T-cell (primary cell): ENCODE measurements at regions not wholly inside any gene's neighbourhood (a gene's known extent, or its start where the extent isn't known, plus 50 kb on each side); places are given as distances from the start of the nearest gene placed in this dataset.

Experiments used
- ATAC-seq, 4 experiments: fragments of 200-7000 bp in 3 of 4; fragments of 150-1000 bp in 1 of 4; cut with Tn5 transposase; replicated peaks in 1 of 4; 1 replicate in 3 of 4; 2 replicates in 1 of 4; pipeline ENCODE4 v1.10.0; 2021; ENCODE audit warnings: moderate library complexity in 3 of 4, mild to moderate bottlenecking in 2 of 4, moderate number of reproducible peaks in 1 of 4
- CTCF ChIA-PET, 2 donors: fragments of 300-600 bp; sonication (Branson Sonifier 250); formaldehyde crosslinking; loops; one replicate each; lab custom pipeline; 2022; ENCODE audit warnings: antibody characterized with exemption in 2 of 2; lab: Charles Lee
- POLR2A ChIA-PET, 2 donors: fragments of 300-600 bp; sonication (Branson Sonifier 250); formaldehyde crosslinking; loops; one replicate each; lab custom pipeline; 2022; ENCODE audit warnings: antibody characterized with exemption in 2 of 2; lab: Charles Lee
- DNase-seq, 35 experiments: peaks; one replicate each; pipeline versions ENCODE4 v3.0.0 to v3.0.0-alpha.2; 2013 to 2023
- H3K27ac ChIP-seq: one replicate; pipeline ENCODE4 v1.5.1; 2013; ENCODE audit warnings: low read length
- H3K27me3 ChIP-seq, 2 experiments: replicated peaks in 1 of 2; 1 replicate in 1 of 2; 2 replicates in 1 of 2; pipeline versions ENCODE4 v1.6.1 to v1.7.0; 2013; ENCODE audit warnings: low read length in 1 of 2, mixed read lengths in 1 of 2; ENCODE audit not compliant: control insufficient read depth in 2 of 2, insufficient read depth in 2 of 2; ENCODE audit errors: extremely low read depth in 1 of 2
- H3K36me3 ChIP-seq, 2 donors: 1 replicate in 1 of 2; 2 replicates in 1 of 2; pipeline versions ENCODE4 v1.6.1 to v1.7.0; 2013; ENCODE audit warnings: low read length in 1 of 2; ENCODE audit not compliant: control insufficient read depth in 2 of 2, insufficient read depth in 1 of 2; ENCODE audit errors: extremely low read depth in 1 of 2
- H3K4me1 ChIP-seq, 2 experiments: 1 replicate in 1 of 2; 2 replicates in 1 of 2; pipeline versions ENCODE4 v1.6.1 to v1.7.0; 2013; ENCODE audit warnings: low read length in 2 of 2, mixed read lengths in 1 of 2; ENCODE audit not compliant: insufficient read depth in 2 of 2, control insufficient read depth in 1 of 2; ENCODE audit errors: extremely low read depth in 1 of 2
- H3K4me3 ChIP-seq, 2 donors: 1 replicate in 1 of 2; 2 replicates in 1 of 2; pipeline versions ENCODE4 v1.5.1 to v1.7.0; 2013; ENCODE audit warnings: mild to moderate bottlenecking in 2 of 2, low read length in 1 of 2, moderate library complexity in 1 of 2; ENCODE audit not compliant: control insufficient read depth in 1 of 2; ENCODE audit errors: extremely low read depth in 1 of 2
- H3K9me3 ChIP-seq: 2 replicates; pipeline ENCODE4 v1.7.0; 2013
- H3K27ac Mint-ChIP-seq, 2 donors: one replicate each; pipeline ENCODE4 v1.8.0; 2020 to 2021; ENCODE audit warnings: mild to moderate bottlenecking in 2 of 2, mixed read lengths in 2 of 2
- H3K27me3 Mint-ChIP-seq, 2 donors: one replicate each; pipeline ENCODE4 v1.8.0; 2021 to 2022; ENCODE audit warnings: mixed read lengths in 2 of 2
- H3K36me3 Mint-ChIP-seq: one replicate; pipeline ENCODE4 v1.8.0; 2021; ENCODE audit warnings: mixed read lengths
- H3K4me1 Mint-ChIP-seq, 3 donors: one replicate each; pipeline ENCODE4 v1.8.0; 2020 to 2022; ENCODE audit warnings: mixed read lengths in 3 of 3, mild to moderate bottlenecking in 1 of 3
- H3K4me3 Mint-ChIP-seq, 3 donors: one replicate each; pipeline ENCODE4 v1.8.0; 2020 to 2022; ENCODE audit warnings: mild to moderate bottlenecking in 3 of 3, mixed read lengths in 3 of 3, moderate library complexity in 3 of 3
- H3K9me3 Mint-ChIP-seq, 3 donors: one replicate each; pipeline ENCODE4 v1.8.0; 2020 to 2022; ENCODE audit warnings: mixed read lengths in 3 of 3
- WGBS: methylation state at CpG from one replicate; pipeline ENCODE4 v1.1.5; 2013; ENCODE audit warnings: missing lambda C conversion rate; ENCODE audit not compliant: insufficient coverage; 5-methylcytosine and 5-hydroxymethylcytosine counted together

DNA sequence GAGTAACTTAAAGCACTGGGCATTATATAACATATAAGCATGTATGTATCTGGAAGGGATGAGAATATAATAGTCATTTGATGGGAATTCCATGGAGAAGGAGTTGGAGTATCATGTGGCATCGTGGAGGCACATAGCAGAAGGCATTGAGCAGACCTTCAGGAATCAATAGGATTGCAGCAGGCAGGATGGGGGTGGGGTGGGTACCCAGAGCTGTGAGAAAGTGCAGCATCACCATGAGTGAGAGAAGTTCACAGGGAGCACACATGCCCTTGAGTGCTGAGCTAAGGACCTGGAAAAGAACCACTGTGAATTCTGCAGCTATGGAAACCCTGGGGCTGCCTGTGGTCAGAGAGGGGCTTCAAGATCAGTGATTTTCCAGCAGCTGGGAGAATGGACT lies 57.3 kb downstream of the MED10 start:
- no peaks in the 10 kb centered on the region for H3K9me3 ChIP-seq
- H3K27ac Mint-ChIP-seq, result no peak overlapping the region
- no peak overlapping the region for H3K27ac ChIP-seq
- H3K4me1 Mint-ChIP-seq, result no peaks in the 10 kb centered on the region
- H3K4me3 ChIP-seq, result no peak overlapping the region
- ATAC-seq (no peak), DNase-seq (no peak)
- no peaks in the 10 kb centered on the region for H3K36me3 ChIP-seq
- H3K9me3 Mint-ChIP-seq, result peaks cover 4 to 7% (median 6%) of the 10 kb centered on the region in 3 donors
- H3K27me3 Mint-ChIP-seq, result no peaks in the 10 kb centered on the region
- CTCF ChIA-PET, result no interaction called here
- POLR2A ChIA-PET, result no interaction called here
- H3K36me3 Mint-ChIP-seq, result no peaks in the 10 kb centered on the region
- no peak overlapping the region for H3K4me3 Mint-ChIP-seq
- H3K27me3 ChIP-seq, result peaks cover 0 to 7% of the 10 kb centered on the region in 2 experiments
- H3K4me1 ChIP-seq, result no peaks in the 10 kb centered on the region
- 47% methylated on average over 1 of the region's 1 CpG for WGBS

DNA sequence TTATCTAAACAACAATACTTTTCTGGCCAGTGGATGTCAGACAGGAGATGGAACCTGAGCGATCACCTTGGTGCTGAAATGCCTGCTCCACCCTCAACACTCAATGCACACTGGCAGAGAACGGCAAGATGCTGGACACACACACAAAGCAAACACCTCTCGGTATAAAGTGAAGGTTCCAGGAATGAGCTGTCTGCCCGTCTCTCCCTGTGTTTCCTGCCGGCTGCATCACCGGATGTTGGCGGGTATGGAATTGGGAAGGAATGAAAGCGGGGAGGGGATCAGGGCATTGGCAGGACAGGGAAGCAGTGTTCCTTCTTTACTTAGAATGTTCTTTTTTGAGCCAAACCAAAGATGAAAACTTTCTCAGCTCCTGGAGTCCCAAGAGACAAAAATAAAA lies 59.2 kb downstream of the MED10 start:
- CTCF ChIA-PET, result no interaction called here

GRCh38 chr5:6317116-6317798 lies 61.1 kb downstream of the MED10 start:
- Mint-ChIP-seq H3K9me3 (peaks cover 4 to 7% (median 6%) of the 10 kb centered on the region in 3 donors), H3K27ac (no peak overlapping the region), H3K36me3 (no peaks in the 10 kb centered on the region), H3K4me3 (no peak overlapping the region), H3K27me3 (no peaks in the 10 kb centered on the region), H3K4me1 (peaks cover 0 to 13% (median 2%) of the 10 kb centered on the region in 3 donors)
- POLR2A ChIA-PET, result no interaction called here
- H3K36me3 ChIP-seq, result no peaks in the 10 kb centered on the region
- H3K27ac ChIP-seq, result no peak overlapping the region
- CTCF ChIA-PET, result no interaction called here
- H3K4me3 ChIP-seq, result no peak overlapping the region
- no peak for ATAC-seq
- peaks cover 0 to 23% of the 10 kb centered on the region in 2 experiments for H3K27me3 ChIP-seq
- no peaks in the 10 kb centered on the region for H3K4me1 ChIP-seq
- no peaks in the 10 kb centered on the region for H3K9me3 ChIP-seq
- 58% methylated on average over 2 of the region's 4 CpGs for WGBS
- DNase-seq, result no peak

More for the DNA sequence above, 59.2 kb downstream of the MED10 start:
- ATAC-seq, result no peak
- Histone ChIP-seq H3K27me3 (peaks cover 0 to 17% of the 10 kb centered on the region in 2 experiments), H3K9me3 (no peaks in the 10 kb centered on the region), H3K27ac (no peak overlapping the region), H3K4me1 (no peaks in the 10 kb centered on the region), H3K4me3 (no peak overlapping the region), H3K36me3 (no peaks in the 10 kb centered on the region)
- Mint-ChIP-seq H3K27ac (no peak overlapping the region), H3K9me3 (peaks cover 4 to 7% (median 6%) of the 10 kb centered on the region in 3 donors), H3K4me3 (no peak overlapping the region), H3K4me1 (peaks cover 0 to 9% (median 0%) of the 10 kb centered on the region in 3 donors), H3K27me3 (no peaks in the 10 kb centered on the region), H3K36me3 (no peaks in the 10 kb centered on the region)
- 92% methylated on average over 5 of the region's 8 CpGs for WGBS
- POLR2A ChIA-PET, result no interaction called here
- DNase-seq, result no peak

- Histone ChIP-seq H3K4me3 (no peak overlapping the region), H3K27ac (no peak overlapping the region), H3K9me3 (no peaks in the 10 kb centered on the region), H3K36me3 (no peaks in the 10 kb centered on the region), H3K27me3 (peaks cover 0 to 23% of the 10 kb centered on the region in 2 experiments), H3K4me1 (no peaks in the 10 kb centered on the region)
- H3K4me3 Mint-ChIP-seq, result no peak overlapping the region
- H3K27ac Mint-ChIP-seq, result no peak overlapping the region
- no peak for ATAC-seq
- no peaks in the 10 kb centered on the region for H3K36me3 Mint-ChIP-seq
- H3K27me3 Mint-ChIP-seq, result no peaks in the 10 kb centered on the region
- POLR2A ChIA-PET, result no interaction called here
- CTCF ChIA-PET, result no interaction called here
- DNase-seq, result no peak
- peaks cover 0 to 2% (median 0%) of the 10 kb centered on the region in 3 donors for H3K9me3 Mint-ChIP-seq
- 95% methylated on average over 3 of the region's 7 CpGs for WGBS
- H3K4me1 Mint-ChIP-seq, result peaks cover 0 to 13% (median 2%) of the 10 kb centered on the region in 3 donors
These were observed 62.8 kb downstream of the MED10 start for GRCh38 chr5:6315580-6315979.

- ATAC-seq, result no peak
- Mint-ChIP-seq H3K27me3 (no peaks in the 10 kb centered on the region), H3K4me3 (no peak overlapping the region), H3K4me1 (peaks cover 0 to 13% (median 2%) of the 10 kb centered on the region in 3 donors), H3K27ac (no peak overlapping the region), H3K36me3 (no peaks in the 10 kb centered on the region), H3K9me3 (no peaks in the 10 kb centered on the region)
- no peaks in the 10 kb centered on the region for H3K9me3 ChIP-seq
- ChIA-PET CTCF (no interaction called here), POLR2A (no interaction called here)
- WGBS, result 88% methylated on average over 6 of the region's 11 CpGs
- no peak overlapping the region for H3K27ac ChIP-seq
- DNase-seq, result no peak
- no peak overlapping the region for H3K4me3 ChIP-seq
- H3K27me3 ChIP-seq, result peaks cover 0 to 24% of the 10 kb centered on the region in 2 experiments
- no peaks in the 10 kb centered on the region for H3K36me3 ChIP-seq
- no peaks in the 10 kb centered on the region for H3K4me1 ChIP-seq
These were observed 66.5 kb downstream of the MED10 start for GRCh38 chr5:6311568-6312501.

DNA sequence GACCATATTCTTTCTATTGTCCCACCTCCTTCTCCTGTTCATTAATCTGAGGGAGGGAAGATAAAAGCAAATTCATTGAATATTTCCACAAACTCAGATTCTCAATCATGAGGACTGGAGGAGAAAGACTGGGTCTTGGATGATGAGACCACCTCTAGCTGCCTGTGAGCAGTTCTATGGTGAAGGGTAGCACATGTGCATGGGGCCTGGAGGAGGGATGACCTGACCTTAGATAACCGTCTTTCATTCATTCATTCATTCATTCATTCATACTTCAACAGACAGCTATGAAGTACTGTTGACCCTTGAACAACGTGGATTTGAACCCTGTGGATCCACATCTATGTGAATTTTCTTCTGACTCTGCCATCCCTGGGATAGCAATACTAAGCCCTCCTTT lies 68.4 kb downstream of the MED10 start:
- H3K4me1 Mint-ChIP-seq, result peaks cover 0 to 13% (median 2%) of the 10 kb centered on the region in 3 donors
- peaks cover 0 to 3% of the 10 kb centered on the region in 2 donors for H3K27me3 Mint-ChIP-seq
- no peak overlapping the region for H3K27ac Mint-ChIP-seq
- ChIA-PET POLR2A (no interaction called here), CTCF (no interaction called here)
- H3K27ac ChIP-seq, result no peak overlapping the region
- H3K36me3 ChIP-seq, result no peaks in the 10 kb centered on the region
- no peaks in the 10 kb centered on the region for H3K36me3 Mint-ChIP-seq
- ATAC-seq (no peak), DNase-seq (no peak)
- H3K9me3 Mint-ChIP-seq, result no peaks in the 10 kb centered on the region
- no CpG with 5 or more reads among the region's 2 CpGs for WGBS
- no peaks in the 10 kb centered on the region for H3K9me3 ChIP-seq
- no peak overlapping the region for H3K4me3 ChIP-seq
- H3K4me1 ChIP-seq, result no peaks in the 10 kb centered on the region
- H3K4me3 Mint-ChIP-seq, result no peak overlapping the region
- peaks cover 0 to 16% of the 10 kb centered on the region in 2 experiments for H3K27me3 ChIP-seq
